Left kidney (tissue), 1 donor: ENCODE measurements at regions not wholly inside any gene's neighbourhood (a gene's known extent, or its start where the extent isn't known, plus 50 kb on each side); places are given as distances from the start of the nearest gene placed in this dataset.

Experiments used
- DNase-seq: peaks from one replicate; pipeline ENCODE4 v3.0.0-alpha.2; 2013

- DNase-seq, result no peak
Observed at GRCh38 chr3:144229330-144229729, 257.7 kb downstream of the DIPK2A start.

GRCh38 chr3:144229953-144230352, 258.3 kb downstream of the DIPK2A start:
- no peak for DNase-seq

GRCh38 chr3:144235489-144235888, 263.9 kb downstream of the DIPK2A start:
- no peak for DNase-seq

- no peak for DNase-seq
Observed at GRCh38 chr3:144237351-144237750, 265.7 kb downstream of the DIPK2A start.

GRCh38 chr3:144241404-144241803, 269.8 kb downstream of the DIPK2A start:
- peak; percentile 18 for DNase-seq

- DNase-seq, result no peak
Observed at GRCh38 chr3:144242747-144243146, 271.1 kb downstream of the DIPK2A start.

- DNase-seq, result no peak
Observed at GRCh38 chr3:144244662-144245061, 273.0 kb downstream of the DIPK2A start.

GRCh38 chr3:144252896-144253295, 281.3 kb downstream of the DIPK2A start:
- DNase-seq, result no peak

GRCh38 chr3:144257381-144257780, 285.8 kb downstream of the DIPK2A start:
- DNase-seq, result no peak

GRCh38 chr3:144259267-144259666, 287.6 kb downstream of the DIPK2A start:
- DNase-seq, result no peak

GRCh38 chr3:144263706-144264105, 292.1 kb downstream of the DIPK2A start:
- DNase-seq, result no peak

- no peak for DNase-seq
Observed at GRCh38 chr3:144264350-144264749, 292.7 kb downstream of the DIPK2A start.

- DNase-seq, result no peak
Observed at GRCh38 chr3:144264794-144265193, 293.2 kb downstream of the DIPK2A start.

- no peak for DNase-seq
Observed at GRCh38 chr3:144265542-144266100, 294.0 kb downstream of the DIPK2A start.

GRCh38 chr3:144270100-144270499, 298.5 kb downstream of the DIPK2A start:
- DNase-seq, result no peak

GRCh38 chr3:144272680-144273079, 301.1 kb downstream of the DIPK2A start:
- peak; percentile 73 for DNase-seq

- peak; percentile 42 for DNase-seq
Observed at GRCh38 chr3:144273601-144274000, 302.0 kb downstream of the DIPK2A start.

GRCh38 chr3:144275005-144275404, 303.4 kb downstream of the DIPK2A start:
- no peak for DNase-seq

GRCh38 chr3:144282313-144282712, 310.7 kb downstream of the DIPK2A start:
- no peak for DNase-seq

- no peak for DNase-seq
Observed at GRCh38 chr3:144286235-144286910, 314.8 kb downstream of the DIPK2A start.

- DNase-seq, result no peak
Observed at GRCh38 chr3:144287001-144287400, 315.4 kb downstream of the DIPK2A start.

- no peak for DNase-seq
Observed at GRCh38 chr3:144289057-144289456, 317.4 kb downstream of the DIPK2A start.

GRCh38 chr3:144294659-144295538, 323.3 kb downstream of the DIPK2A start:
- DNase-seq, result no peak
